Endothelial cell of umbilical vein (primary cell): ENCODE measurements at regions not wholly inside any gene's neighbourhood (a gene's known extent, or its start where the extent isn't known, plus 50 kb on each side); places are given as distances from the start of the nearest gene placed in this dataset.

ENCODE experiments used
- BruUV-seq: library from RNA; stranded (reverse); fragments of 400-500 nt; replicated peaks from 2 replicates; lab custom pipeline; 2021; lab: Mats Ljungman, UMichigan
- CTCF ChIA-PET: fragments of 300-600, 350-600 bp; sonication (Branson Sonifier 250); formaldehyde crosslinking; loops from one replicate; lab custom pipeline; 2021; ENCODE audit warnings: antibody characterized with exemption, inconsistent platforms; lab: Charles Lee
- POLR2A ChIA-PET: fragments of 300-600, 350-600 bp; sonication (Branson Sonifier 250); formaldehyde crosslinking; loops from one replicate; lab custom pipeline; 2021; ENCODE audit warnings: antibody characterized with exemption, inconsistent platforms; lab: Charles Lee
- DNase-seq: peaks from one replicate; pipeline ENCODE4 v3.0.0-alpha.2; 2011; ENCODE audit warnings: low read depth, low spot score
- FAIRE-seq: peaks from 2 replicates; lab custom pipeline; 2011; peaks lifted over from hg19 to GRCh38; lab: Jason Lieb, UNC
- H2AFZ ChIP-seq: 2 replicates; pipeline ENCODE4 v1.6.0; 2012; ENCODE audit warnings: low read depth, low read length, control low read depth, inconsistent platforms
- H3K27ac ChIP-seq: 2 replicates; pipeline ENCODE4 v1.5.1; 2011; ENCODE audit warnings: low read depth, mild to moderate bottlenecking, control low read depth, low read length, moderate library complexity; ENCODE audit not compliant: insufficient read depth
- H3K27me3 ChIP-seq, 2 experiments: 2 replicates each; pipeline versions ENCODE4 v1.6.0 to v1.6.1; 2011; ENCODE audit warnings: low read length in 2 of 2, mixed read lengths in 1 of 2; ENCODE audit not compliant: control insufficient read depth in 2 of 2, insufficient read depth in 2 of 2
- H3K36me3 ChIP-seq, 2 experiments: 2 replicates in 1 of 2; 3 replicates in 1 of 2; pipeline ENCODE4 v1.5.1; 2011; ENCODE audit warnings: low read length in 2 of 2, mild to moderate bottlenecking in 1 of 2, moderate library complexity in 1 of 2; ENCODE audit not compliant: control insufficient read depth in 2 of 2, insufficient read depth in 2 of 2; ENCODE audit errors: extremely low read depth in 1 of 2
- H3K4me1 ChIP-seq: 3 replicates; pipeline ENCODE4 v1.5.1; 2011; ENCODE audit warnings: mild to moderate bottlenecking, low read length; ENCODE audit not compliant: control insufficient read depth, insufficient read depth; ENCODE audit errors: extremely low read depth
- H3K4me2 ChIP-seq: 2 replicates; pipeline ENCODE4 v1.6.1; 2011; ENCODE audit warnings: low read length, control low read depth, mixed read lengths; ENCODE audit not compliant: insufficient read depth
- H3K4me3 ChIP-seq, 3 experiments: fragments of 200-600 bp in 1 of 3; sonication (generic), shearing (Covaris generic) in 1 of 3; replicated peaks in 1 of 3; 2 replicates each; pipeline ENCODE4 v1.5.1; 2011 to 2016; ENCODE audit warnings: control low read depth in 3 of 3, low read length in 3 of 3, mild to moderate bottlenecking in 2 of 3, inconsistent platforms in 1 of 3, low read depth in 1 of 3, moderate library complexity in 1 of 3; ENCODE audit not compliant: insufficient read depth in 1 of 3
- H3K79me2 ChIP-seq: 2 replicates; pipeline ENCODE4 v1.6.0; 2012; ENCODE audit warnings: low read length, inconsistent platforms; ENCODE audit not compliant: control insufficient read depth, insufficient read depth
- H3K9ac ChIP-seq: replicated peaks from 2 replicates; pipeline ENCODE3; 2011; ENCODE audit warnings: low read length, control low read depth; ENCODE audit not compliant: insufficient read depth; ENCODE audit errors: extremely low read depth
- H3K9me1 ChIP-seq: replicated peaks from 3 replicates; pipeline ENCODE4 v1.6.0; 2011; ENCODE audit warnings: mild to moderate bottlenecking, low read length; ENCODE audit not compliant: control insufficient read depth, insufficient read depth; ENCODE audit errors: extremely low read depth
- H3K9me3 ChIP-seq: replicated peaks from 2 replicates; pipeline ENCODE4 v1.5.1; 2012; ENCODE audit warnings: low read length, inconsistent platforms; ENCODE audit not compliant: control insufficient read depth, insufficient read depth
- H4K20me1 ChIP-seq: replicated peaks from 2 replicates; pipeline ENCODE3; 2011; ENCODE audit warnings: mild to moderate bottlenecking, low read length; ENCODE audit not compliant: control insufficient read depth, insufficient read depth; ENCODE audit errors: extremely low read depth
- EZH2 ChIP-seq: IDR thresholded peaks from 2 replicates; pipeline ENCODE4 v1.6.1; 2012; ENCODE audit warnings: borderline replicate concordance, low read depth, mild to moderate bottlenecking, moderate library complexity, low read length, inconsistent platforms; ENCODE audit not compliant: severe bottlenecking
- FOS ChIP-seq: IDR thresholded peaks from 2 replicates; pipeline ENCODE4 v1.6.1; 2011; ENCODE audit warnings: mild to moderate bottlenecking, low read length, moderate library complexity, borderline replicate concordance; ENCODE audit not compliant: insufficient read depth
- GATA2 ChIP-seq: IDR thresholded peaks from 2 replicates; pipeline ENCODE4 v1.7.0; 2011; ENCODE audit warnings: low read depth, mild to moderate bottlenecking, moderate library complexity, mixed read lengths, low read length; ENCODE audit not compliant: insufficient read length, insufficient read depth
- JUN ChIP-seq: IDR thresholded peaks from 2 replicates; pipeline ENCODE4 v1.6.1; 2011; ENCODE audit warnings: borderline replicate concordance, low read depth; ENCODE audit not compliant: insufficient read length, insufficient read depth
- MYC ChIP-seq: IDR thresholded peaks from one replicate; pipeline ENCODE4 v1.6.1; 2011; ENCODE audit warnings: mild to moderate bottlenecking, low read depth, low read length
- POLR2A ChIP-seq: IDR thresholded peaks from 2 replicates; pipeline ENCODE4 v1.6.1; 2012; ENCODE audit warnings: low read depth, mild to moderate bottlenecking, control low read depth, low read length
- POLR2AphosphoS5 ChIP-seq: IDR thresholded peaks from 2 replicates; pipeline ENCODE4 v1.6.1; 2012; ENCODE audit warnings: low read depth, mild to moderate bottlenecking, control low read depth, low read length, moderate library complexity; ENCODE audit not compliant: insufficient read depth
- dilution Hi-C: fragments of 300-500 bp; cut with MboI; formaldehyde crosslinking; loops from one replicate; pipeline ENCODE4 v1.15.0; 2019; ENCODE audit warnings: low sequenced_read_pairs; ENCODE audit not compliant: extremely low pct_ligation_motif_present
- intact Hi-C: fragments of 100-400 bp; cut with micrococcal nuclease; formaldehyde crosslinking; loops from one replicate; pipeline ENCODE4 v1.10.0; 2022
- TF ChIP-seq, protein P1 (sequence below): IDR thresholded peaks from 2 replicates; pipeline ENCODE4 v1.6.1; 2011; ENCODE audit not compliant: insufficient read depth, insufficient read length
- TF ChIP-seq, protein P2 (sequence below), 2 donors: IDR thresholded peaks; 1 replicate in 1 of 2; 2 replicates in 1 of 2; pipeline ENCODE4 v1.5.1; 2011; ENCODE audit warnings: low read length in 2 of 2, mild to moderate bottlenecking in 2 of 2, moderate library complexity in 2 of 2, control low read depth in 1 of 2, inconsistent platforms in 1 of 2, low read depth in 1 of 2; ENCODE audit not compliant: insufficient read depth in 1 of 2; ENCODE audit errors: extremely low read depth in 1 of 2

DNA sequence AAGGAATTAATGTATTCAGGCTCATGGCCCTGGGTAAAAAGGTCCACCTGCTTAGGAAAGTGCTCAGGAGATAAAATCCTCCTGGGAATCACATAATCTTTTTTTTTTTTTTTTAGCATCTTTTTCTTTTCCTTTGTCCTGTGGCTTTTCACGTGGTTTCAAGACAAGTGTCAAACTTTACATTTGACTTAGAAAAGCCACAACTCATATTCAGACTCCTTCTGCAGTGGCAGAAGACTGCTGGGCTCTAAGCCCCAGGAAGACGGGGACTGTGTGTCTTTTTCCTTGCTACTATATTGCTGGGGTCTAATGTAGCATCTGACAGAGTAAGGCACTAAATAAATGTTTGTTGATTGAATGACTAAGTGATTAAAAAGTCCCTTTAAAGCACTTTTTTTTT, 127.5 kb upstream of the ANKRD1 start:
- BruUV-seq, result no TSS peak

More for the DNA sequence above, 127.5 kb upstream of the ANKRD1 start:
- Histone ChIP-seq H3K79me2 (no peaks in the 10 kb centered on the region), H3K9me3 (no peaks in the 10 kb centered on the region), H3K27ac (no peak overlapping the region), H2AFZ (no peak overlapping the region), H4K20me1 (no peaks in the 10 kb centered on the region), H3K27me3 (no peaks in the 10 kb centered on the region), H3K9me1 (no peaks in the 10 kb centered on the region), H3K9ac (no peak overlapping the region), H3K4me1 (peaks cover 11% of the 10 kb centered on the region), H3K36me3 (no peaks in the 10 kb centered on the region), H3K4me2 (no peak overlapping the region), H3K4me3 (no peak overlapping the region)
- no peak for FAIRE-seq
- no peak for TF ChIP-seq FOS
- TF ChIP-seq, protein P1, sequence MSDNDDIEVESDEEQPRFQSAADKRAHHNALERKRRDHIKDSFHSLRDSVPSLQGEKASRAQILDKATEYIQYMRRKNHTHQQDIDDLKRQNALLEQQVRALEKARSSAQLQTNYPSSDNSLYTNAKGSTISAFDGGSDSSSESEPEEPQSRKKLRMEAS, result no peak
- TF ChIP-seq POLR2AphosphoS5, result no peak
- no peak for TF ChIP-seq POLR2A
- no peak for TF ChIP-seq MYC
- no peak for TF ChIP-seq GATA2
- no peak for TF ChIP-seq JUN
- TF ChIP-seq EZH2, result no peak
- TF ChIP-seq, protein P2, sequence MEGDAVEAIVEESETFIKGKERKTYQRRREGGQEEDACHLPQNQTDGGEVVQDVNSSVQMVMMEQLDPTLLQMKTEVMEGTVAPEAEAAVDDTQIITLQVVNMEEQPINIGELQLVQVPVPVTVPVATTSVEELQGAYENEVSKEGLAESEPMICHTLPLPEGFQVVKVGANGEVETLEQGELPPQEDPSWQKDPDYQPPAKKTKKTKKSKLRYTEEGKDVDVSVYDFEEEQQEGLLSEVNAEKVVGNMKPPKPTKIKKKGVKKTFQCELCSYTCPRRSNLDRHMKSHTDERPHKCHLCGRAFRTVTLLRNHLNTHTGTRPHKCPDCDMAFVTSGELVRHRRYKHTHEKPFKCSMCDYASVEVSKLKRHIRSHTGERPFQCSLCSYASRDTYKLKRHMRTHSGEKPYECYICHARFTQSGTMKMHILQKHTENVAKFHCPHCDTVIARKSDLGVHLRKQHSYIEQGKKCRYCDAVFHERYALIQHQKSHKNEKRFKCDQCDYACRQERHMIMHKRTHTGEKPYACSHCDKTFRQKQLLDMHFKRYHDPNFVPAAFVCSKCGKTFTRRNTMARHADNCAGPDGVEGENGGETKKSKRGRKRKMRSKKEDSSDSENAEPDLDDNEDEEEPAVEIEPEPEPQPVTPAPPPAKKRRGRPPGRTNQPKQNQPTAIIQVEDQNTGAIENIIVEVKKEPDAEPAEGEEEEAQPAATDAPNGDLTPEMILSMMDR (IDR thresholded peaks at IDR 0.05; ENCODE audit: extremely low read depth in 1 of 2, insufficient read depth in 1 of 2, low read depth in 1 of 2, low read length in 2 of 2), result no peak
- dilution Hi-C loops (no loop called here), intact Hi-C loops (no loop called here)
- POLR2A ChIA-PET, result no interaction called here
- DNase-seq, result no peak
- CTCF ChIA-PET, result no interaction called here
